NCI-H774 (cell line): ENCODE measurements at regions not wholly inside any gene's neighbourhood (a gene's known extent, or its start where the extent isn't known, plus 50 kb on each side); places are given as distances from the start of the nearest gene placed in this dataset.

ENCODE experiments used
- DNase-seq: peaks from one replicate; lab custom pipeline; 2025; lab: John Stamatoyannopoulos, UW

DNA sequence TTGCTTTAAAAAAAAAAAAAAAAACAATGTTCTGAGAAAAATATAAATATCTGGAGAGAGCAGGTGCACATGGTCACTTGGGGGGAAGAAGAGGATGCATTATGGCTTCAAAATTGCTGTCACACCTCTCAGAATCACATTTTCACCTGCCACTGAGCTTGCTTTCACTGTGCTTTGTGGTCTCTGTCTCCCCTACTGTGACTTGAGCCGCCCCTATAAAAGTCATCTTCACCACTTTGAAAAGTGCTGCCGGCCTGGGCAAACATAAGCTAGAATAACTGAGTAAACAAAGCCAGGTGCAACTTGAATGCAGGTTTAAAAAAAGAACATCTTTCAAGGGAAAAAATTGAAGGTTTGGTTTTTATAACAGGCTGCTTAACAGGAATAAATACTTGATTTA lies 368.1 kb upstream of the GRIA1 start:
- peak; percentile 96 for DNase-seq

DNA sequence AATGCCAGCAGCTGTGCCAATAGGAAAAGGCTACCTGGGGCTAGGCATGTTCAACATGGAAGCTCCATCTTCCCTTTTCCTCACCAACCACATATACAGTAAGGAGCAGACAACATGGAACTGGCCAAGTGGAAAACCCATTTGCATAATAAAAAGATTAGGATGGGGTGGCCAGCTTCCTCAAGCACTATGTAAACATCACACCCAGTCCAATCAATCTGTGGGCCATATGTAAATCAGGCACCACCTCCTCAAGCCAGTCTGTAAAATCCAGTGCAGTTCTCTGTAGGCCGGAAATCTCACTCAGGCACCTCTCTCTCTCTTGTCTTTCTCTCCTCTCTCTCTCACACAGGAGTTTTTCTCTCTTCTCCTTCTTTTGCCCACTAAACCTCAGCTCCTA lies 360.2 kb upstream of the GRIA1 start:
- peak; percentile 64 for DNase-seq

DNA sequence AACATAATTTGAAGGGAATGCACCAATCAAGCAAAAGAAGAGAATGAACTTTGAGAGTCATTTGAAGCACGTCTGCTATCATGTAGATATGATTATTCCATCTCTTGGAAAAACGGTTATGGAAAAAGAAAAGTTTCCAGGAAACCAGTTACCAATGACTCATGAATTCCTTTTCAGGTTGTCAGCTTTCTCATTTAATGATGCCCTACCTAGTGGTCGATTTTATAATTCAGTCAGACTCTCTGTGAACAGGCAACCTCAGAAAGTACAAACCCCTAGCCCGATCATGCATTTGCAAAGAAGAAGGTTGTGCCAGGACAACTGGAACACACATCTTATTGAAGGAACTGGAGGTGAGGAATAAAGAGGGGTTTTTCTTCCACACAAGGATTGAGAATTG lies 355.1 kb upstream of the GRIA1 start:
- DNase-seq, result no peak

DNA sequence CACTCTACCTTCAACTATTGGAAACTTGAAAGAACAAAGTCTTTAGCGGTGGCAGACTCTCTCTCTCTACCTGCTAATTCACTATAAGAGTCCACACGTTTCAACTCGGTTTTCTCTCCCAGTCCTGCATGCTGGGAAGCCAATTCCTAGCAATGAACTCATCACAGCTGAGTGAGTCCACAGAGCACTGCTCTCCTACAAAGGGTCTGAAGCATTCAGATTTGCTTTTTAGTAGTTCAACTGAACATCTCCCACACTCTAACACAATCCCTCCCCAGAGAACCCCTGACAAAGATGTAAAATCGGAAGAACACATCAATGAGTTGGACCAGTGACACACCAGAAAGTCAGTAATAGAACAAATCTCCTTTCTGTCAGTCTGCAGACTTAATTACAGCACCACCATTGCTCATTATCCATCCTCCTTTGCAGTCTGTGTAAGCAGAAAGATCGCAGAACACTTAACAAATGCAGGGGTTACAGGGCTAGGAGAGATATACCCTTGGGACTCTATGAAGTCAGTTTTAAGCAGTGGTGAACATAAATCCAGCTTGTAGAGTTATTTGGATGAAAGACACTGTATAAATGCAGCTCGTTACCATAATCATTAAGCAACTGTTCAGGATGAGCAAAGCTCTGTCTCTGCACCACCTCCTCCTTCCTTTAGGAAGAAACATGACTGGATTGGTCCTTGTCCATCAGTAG lies 353.4 kb upstream of the GRIA1 start:
- no peak for DNase-seq

DNA sequence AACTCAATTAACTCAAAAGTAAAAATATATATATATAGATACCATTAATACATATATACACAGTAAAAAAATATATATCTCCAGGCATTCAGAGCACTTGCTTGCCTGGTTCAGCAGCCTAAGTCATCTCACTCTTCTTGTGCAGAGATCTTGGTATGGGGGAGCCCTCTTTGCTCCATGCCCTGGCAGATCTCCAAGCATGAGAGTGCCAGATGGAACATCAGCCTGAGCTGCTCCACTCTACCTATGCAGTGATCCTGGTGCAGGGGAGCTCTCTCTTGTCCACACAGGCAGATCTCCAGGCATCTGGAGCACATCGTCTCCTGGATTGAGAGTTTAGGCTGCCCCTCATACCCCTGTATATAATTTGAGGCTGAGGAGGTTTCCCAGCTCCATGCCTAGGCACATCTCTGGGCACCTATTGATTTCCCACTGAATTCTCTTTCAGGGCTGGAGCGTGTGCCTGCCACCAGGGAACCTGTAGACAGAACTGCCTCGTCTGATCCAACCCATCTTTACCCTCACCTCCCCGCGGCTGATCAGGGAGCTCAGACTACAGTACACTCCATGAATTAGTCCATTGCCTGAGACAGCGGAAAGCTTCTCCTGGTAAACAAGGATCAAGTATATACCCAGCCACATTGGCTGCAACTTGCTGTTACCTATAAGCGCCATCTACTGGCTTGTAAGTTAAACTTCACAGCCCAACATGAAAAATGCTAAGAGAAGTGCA lies 342.4 kb upstream of the GRIA1 start:
- peak; percentile 86 for DNase-seq

DNA sequence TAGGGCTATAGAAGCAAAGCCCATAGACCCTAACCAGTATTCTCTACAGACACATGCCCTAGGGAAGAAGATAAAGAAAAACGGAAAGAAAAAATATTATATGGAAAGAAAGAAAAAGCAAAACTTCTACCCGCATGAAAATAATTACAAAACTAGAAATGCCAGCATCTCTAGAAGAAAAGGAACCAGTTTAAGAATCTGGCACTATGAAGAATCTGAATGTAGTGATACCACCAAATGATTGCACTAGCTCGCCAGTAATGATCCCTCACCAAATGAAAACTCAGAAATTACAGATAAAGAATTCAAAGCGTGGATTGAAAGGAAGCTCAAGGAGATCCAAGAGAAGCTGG lies 341.9 kb upstream of the GRIA1 start:
- DNase-seq, result no peak

DNA sequence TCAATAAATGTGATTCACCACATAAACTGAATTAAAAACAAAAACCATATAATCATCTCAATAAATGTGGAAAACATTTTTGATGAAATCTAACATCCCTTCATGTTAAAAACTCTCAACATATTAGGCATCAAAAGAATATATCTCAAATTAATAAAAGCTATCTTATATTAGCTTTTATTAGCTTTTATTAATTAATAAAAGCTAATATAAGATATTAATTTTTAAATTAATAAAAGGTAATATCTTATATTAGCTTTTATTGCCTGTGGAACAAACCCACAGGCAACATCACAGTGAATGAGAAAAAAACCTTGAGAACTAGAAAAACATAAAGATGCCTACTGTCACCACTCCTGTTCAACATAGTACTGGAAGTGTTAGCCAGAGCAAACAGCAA lies 338.9 kb upstream of the GRIA1 start:
- no peak for DNase-seq

DNA sequence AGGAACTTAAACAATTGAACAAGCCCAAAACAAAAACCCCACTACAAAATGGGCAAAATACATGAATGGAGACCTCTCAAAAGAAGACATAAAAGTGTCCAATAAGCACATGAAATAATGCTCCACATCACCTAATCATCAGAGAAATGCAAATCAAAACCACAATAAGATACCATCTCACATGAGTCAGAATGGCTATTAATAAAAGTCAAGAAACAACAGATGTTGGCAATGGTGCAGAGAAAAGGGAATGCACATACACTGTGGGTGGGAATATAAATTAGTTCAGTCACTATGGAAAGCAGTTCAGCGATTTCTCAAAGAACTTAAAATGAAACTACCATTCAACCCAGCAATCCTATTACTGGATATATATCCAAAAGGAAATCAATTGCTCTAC lies 337.4 kb upstream of the GRIA1 start:
- no peak for DNase-seq

DNA sequence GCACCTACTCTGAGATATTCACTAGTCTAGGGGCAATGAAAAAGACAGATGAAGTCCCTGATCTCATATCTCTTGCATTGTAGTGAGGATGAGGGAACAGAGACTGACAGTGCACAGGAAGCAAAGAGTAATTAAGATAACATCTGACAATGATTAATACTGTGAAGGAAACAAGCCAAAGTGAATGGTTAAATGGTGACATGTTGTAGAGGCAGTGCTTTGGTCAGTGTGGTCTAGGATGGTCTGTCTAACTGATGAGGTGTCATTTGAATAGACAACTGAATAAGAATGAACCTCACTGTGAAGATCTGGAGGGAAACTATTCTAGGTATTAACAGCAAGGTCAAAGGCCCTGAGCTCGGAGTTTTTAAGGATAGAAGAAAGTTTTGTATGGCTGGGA lies 333.3 kb upstream of the GRIA1 start:
- DNase-seq, result no peak

DNA sequence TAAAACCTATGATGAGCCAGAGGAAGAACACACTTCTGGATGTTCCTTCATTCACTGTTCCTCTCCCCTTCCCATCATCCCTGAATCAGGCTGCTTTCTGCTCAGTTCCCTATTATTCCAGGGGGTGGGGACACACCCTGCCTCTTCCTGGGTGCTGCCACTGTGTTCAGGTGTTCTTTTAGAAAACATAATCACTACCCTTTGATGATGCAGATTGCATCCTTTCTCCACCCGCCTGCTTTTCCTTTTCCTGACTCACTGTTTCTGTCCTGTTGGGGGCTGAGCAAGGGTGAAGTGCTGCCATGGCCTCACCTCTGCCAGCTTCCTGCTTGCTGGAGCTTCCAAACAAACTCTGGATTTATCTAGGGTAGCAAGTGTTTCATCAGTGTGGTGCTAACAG lies 331.9 kb upstream of the GRIA1 start:
- DNase-seq, result no peak

DNA sequence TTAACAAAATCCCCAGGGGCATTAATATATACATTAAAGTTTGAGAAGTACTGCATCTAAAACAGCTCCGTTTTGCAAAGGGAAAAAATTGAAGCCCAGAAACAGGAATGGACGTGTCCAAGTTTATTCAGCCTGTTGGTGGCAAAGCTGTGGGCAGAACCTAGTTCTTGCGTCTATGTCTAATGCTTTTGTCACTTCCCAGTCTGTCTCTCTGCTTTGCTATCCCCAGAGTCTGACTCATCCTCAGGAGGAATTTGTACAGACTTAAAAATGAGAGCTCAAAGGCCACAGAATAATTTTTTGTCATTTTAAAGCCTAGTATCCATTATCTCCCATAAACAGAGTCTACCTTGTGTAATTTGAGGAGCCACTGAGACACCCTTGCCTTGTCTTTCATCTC lies 330.9 kb upstream of the GRIA1 start:
- no peak for DNase-seq

DNA sequence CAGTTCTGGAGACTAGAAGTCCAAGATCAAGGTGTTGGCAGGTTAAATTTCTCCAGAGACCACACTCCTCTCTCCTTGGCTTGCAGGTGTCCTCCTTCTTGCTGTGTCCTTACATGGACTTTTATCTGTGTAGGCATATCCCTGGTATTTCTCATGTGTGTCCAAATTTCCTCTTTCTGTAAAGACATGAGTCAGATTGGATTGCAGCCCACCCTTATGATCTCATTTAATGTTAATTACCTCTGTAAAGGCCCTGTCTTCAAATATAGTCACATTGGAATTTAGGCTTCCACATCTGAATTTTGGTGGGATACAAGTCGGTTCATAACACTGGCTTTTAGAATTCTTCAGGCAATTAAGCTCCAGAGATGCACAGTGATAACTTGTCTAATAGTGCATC lies 322.2 kb upstream of the GRIA1 start:
- DNase-seq, result no peak

DNA sequence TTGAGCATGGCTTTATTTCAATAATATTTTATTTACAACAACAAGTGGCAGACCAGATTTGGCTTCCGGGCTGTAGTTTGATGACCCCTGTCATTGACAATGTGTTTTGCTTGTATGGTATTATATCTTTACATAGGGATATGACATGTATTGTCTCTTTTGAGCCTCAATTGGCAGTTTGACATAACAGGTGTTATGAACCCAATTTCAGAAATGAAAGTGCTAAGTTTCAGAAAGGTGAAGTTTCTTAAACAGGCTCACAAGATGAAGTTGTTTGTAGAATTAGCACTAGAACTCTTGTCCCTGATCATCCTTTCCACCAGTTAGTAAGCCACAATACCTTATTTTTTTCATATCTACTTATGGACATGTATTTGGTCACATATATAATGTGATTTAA lies 303.0 kb upstream of the GRIA1 start:
- no peak for DNase-seq

DNA sequence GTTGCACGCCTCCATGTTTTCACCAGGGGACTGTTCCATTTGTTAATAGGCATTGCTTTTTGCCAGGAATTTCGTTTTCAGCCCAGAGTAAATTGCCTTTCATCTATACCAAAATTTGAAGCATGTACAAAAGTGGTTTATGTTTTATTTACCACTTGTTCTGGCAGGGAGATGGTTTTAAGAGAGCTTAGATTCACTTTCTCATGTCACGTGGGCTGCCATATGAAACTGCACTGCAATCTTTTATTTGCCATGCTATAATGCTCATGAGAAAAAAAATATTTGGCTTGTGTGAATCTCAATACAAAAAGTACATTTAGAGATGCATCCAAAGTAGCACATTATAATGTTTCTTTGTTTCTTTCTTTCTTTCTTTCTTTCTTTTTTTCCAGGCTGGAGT lies 284.1 kb upstream of the GRIA1 start:
- DNase-seq, result no peak

DNA sequence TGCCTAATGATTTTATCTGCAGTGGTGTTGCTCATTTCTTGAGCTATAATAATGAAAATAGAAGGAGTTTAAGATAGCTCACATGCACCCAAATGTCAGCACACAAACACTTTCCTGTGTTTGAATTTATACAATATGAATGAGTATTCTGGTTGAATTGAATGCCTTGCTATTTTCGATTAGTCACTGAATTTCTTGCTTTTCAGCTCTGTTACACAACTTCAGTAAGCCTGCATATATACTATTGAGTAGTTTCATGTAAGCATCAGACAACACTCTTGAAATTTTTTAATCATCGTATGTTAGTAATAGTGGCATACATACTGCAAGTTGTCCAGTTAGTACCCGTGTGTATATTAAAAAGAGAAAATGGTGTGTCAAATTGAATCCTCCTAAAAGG lies 281.5 kb upstream of the GRIA1 start:
- DNase-seq, result no peak

DNA sequence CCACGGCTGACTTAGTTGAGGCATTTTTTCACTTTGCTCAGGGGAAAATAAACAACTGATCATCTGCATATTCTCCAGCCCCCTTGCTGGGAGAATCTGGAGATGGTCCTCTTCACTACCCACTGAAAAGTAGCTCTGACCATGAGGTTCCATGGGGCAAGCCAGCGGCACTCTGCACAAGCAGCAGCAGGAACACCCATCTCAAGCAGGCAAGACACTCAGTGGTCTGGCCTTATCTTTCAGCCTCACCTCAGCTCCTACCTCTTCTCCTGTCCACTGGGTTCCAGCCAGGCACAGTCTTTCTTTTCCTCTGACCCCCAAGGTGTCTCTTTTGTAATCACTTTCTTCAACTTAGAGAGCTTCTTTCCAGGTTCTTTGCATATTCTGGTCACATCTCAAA lies 280.8 kb upstream of the GRIA1 start:
- DNase-seq, result no peak

DNA sequence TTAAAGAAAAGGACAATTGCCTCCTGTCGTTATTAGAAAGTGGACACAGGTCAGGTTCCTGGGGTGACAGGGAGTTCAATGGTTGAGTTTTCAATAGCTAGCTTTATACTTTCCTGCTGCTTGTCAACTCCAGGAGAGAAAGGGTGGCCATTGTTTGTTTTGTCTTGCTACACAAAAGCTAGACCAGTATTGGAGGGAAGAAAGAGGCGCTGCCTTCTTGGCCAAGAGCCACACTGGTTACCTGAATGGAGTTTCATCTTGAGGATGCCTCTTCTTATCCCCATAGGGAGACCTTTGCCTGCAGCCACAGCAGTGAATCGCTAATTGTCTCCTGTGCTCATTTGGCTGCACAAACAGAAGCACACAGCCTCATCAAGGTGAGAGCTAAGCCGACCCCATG lies 279.4 kb upstream of the GRIA1 start:
- DNase-seq, result peak; percentile 2

DNA sequence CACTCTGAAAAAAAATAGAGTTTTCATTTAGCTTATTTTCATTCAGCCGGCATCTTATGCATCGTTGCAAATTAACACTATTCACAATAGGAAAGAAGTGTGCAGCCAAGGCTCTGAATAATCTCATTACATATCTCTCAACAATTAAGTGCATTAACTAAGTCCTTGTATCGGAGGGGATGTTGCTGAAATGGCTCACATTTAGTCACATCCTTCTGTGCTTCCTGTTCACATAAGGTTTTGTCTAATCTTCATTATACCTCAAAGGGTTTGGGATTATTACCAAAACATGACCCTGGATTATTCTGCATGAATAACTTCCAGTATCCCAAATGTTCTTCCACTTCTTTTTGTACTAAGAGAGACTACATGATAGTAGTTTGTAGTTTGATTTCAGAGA lies 278.0 kb upstream of the GRIA1 start:
- no peak for DNase-seq

DNA sequence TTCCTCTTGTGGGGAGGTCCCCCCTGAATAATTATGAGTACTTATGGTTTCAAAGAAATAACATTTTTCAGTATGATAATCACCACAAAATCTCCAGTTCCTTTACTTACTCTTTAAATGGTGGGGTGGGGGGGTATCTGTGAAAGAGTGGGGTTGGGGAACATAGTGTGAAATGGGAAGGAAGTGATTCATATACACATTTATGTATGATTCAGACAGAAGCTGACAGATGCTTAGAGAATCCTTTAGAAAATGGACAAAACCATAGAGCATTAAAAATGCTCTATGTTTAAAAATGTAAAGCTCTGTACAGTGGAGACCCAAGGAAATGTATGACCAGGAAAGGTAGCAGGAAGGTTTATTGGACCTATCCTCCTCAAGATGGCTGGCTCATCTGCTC lies 267.5 kb upstream of the GRIA1 start:
- no peak for DNase-seq

DNA sequence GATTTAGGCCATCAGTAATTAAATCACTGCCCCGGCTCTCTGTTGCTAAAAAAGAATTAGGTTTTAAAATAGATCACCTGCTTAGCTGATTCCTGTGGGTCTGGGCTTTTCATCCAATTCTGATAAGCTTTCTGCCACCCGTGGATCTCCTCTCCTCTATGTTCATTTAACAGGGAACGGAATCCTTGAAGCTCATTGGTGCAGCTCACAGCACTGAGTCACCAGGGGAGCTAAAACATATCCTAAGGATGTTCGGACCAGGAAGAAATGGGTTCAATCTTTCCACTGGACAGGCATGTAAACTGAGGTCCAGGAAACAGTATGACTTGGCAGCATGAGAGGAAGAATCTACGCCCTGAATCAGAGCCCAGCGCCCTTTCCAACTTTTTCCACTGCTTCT lies 267.1 kb upstream of the GRIA1 start:
- no peak for DNase-seq

DNA sequence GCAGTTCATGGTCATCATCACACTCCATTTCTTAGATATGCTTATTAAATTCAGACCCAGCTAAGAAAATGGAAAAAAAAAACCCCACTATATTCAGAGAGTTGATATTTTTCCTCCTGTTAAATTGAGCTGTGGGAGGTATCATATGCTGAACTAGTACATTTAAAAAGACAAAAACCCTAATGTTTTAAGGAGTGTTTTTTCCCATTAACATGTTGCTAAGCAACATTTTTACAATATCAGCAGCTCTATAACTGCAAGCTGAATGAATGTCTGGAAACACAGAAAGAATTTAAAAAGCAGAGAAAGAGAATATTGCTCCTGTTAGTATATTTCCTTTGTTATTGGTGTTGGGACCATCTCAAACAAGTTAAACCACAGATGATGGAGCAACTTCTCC lies 265.8 kb upstream of the GRIA1 start:
- no peak for DNase-seq

DNA sequence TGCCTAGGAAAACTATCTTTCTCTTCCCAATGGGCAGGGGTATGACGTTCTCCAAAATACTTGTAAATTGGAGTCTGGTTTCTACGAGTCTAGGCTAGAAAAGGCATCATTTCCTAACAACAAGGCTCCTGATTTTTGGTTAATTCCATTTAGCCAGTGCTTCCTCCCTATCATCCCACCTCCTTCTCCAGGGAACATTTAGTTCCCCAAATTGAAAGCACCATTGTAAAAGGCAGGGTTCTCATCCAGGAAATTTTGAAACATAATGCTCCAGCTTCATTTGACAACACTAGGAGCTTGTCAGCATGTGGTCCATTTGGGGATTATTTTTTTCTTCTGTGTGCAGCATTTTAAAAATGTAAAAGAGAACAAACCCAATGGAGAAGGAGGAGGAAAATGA lies 256.5 kb upstream of the GRIA1 start:
- DNase-seq, result no peak

DNA sequence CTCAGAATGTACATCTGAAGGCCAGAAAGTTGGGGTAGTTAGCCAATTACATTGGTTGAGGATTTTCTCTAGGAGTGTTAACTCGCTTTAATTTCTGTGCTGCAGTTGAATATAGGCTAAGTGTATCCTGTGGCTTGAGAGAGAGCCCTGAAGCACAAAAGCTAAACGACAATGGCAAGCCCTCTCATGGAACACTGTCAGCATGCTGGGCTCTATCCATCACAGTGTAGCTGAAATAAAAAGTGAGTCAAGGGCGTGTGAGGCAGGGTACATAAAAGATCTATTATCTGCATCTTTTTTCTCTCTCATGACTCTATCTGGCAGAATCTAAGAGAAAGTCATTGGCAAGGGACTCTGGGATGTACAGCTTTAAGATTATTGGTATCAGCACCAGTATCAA lies 254.2 kb upstream of the GRIA1 start:
- no peak for DNase-seq

DNA sequence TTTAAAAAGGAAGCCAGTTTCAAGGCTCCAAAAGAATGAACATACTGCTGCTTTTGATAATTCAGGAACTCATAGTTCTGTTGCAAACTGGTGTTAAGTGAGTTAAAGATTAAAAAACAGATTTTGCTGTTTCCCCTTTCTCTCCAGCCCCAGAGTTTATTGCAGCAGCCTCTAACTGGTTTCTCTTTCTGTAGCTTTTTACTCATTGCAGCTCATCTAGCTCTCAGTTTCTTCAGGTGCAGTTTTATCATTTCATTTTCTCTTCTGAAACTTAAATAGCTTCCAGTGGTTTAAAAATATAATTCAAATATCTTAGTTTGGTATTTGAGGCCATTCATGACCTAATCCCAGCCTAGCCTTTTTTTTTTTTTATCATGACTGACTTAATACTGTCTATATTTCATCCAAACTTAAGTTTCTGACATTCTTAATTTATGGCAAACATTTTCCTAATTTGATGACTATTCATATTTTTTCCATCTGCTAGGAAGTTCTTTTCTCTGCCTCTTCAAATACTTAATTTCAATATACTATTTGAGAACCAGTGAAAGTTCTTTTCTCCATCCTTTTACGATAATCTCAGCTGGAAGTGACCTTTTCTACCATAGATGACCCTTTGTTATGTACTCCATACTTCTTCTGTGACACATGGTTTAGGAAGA lies 252.7 kb upstream of the GRIA1 start:
- DNase-seq, result no peak
